ENCODE measurements at regions not wholly inside any gene's neighbourhood (a gene's known extent, or its start where the extent isn't known, plus 50 kb on each side); places are given as distances from the start of the nearest gene placed in this dataset.

DNA sequence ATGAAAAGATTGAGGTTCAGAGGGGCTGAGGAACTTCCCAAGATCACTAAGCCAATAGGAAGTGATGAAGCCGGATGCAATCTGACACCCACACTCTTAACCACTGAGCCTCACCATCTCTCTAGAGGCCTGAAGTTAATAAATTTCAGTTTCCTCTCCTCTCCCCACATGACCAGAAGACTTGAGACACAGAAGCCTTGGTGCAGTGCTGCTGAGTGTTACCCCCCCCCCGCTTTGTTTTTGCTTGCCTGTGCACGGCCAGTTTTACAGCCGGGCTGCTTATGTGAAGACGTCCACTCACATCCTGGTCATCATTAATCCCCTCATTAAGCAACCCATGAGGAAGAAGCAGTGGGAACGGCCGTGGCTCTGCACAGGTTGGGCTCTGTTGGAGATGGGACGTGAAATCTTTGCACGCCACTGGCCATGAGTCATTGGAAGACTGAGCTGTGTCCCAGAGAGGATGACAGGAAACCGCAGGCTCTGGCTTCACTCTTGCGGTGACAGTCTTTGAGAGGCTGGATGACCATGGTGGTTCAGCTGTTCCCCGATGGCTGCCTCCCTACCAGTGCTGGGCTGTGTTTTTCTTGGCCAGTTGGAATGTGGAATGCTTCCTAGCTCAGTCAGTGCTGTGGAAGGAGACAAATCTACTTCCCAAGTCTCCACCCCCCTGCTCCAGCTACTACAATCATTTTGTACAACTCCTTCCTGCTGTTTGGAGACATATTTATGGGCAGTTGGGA, 232.6 kb upstream of the LRTM1 start:
- TF ChIP-seq CTCF (IDR thresholded peaks at IDR 0.05) = no peak
- Histone ChIP-seq H3K27ac (peak overlapping the region; percentile 55), H3K36me3 (ENCODE audit: insufficient read depth in 1 of 2, low read depth in 1 of 2) (no peaks in the 10 kb centered on the region), H3K9me3 (no peaks in the 10 kb centered on the region), H3K27me3 (ENCODE audit: insufficient read depth in 3 of 3, low read length in 2 of 3) (peaks cover 2 to 7% (median 6%) of the 10 kb centered on the region in 3 donors), H3K4me3 (no peak overlapping the region), H3K4me1 (no peaks in the 10 kb centered on the region)
- peak; percentile 66 to 77 for DNase-seq
- ATAC-seq = peak; percentile 69 to 85 (median 77)
- WGBS, 3 donors = 30 to 49% (median 31%) methylated on average over 12 of the region's 12 CpGs
- intact Hi-C loops (cut with DNase I) = no loop called here

- Histone ChIP-seq H3K9me3 (no peaks in the 10 kb centered on the region), H3K4me3 (no peak overlapping the region), H3K27me3 (ENCODE audit: insufficient read depth in 3 of 3, low read length in 2 of 3) (peaks cover 2 to 7% (median 6%) of the 10 kb centered on the region in 3 donors), H3K27ac (no peak overlapping the region), H3K4me1 (no peaks in the 10 kb centered on the region), H3K36me3 (ENCODE audit: insufficient read depth in 1 of 2, low read depth in 1 of 2) (no peaks in the 10 kb centered on the region)
- ATAC-seq (no peak), DNase-seq (no peak)
- no peak for TF ChIP-seq CTCF (IDR thresholded peaks at IDR 0.05)
- WGBS, 3 donors = 84 to 94% (median 90%) methylated on average over 2 of the region's 2 CpGs
- intact Hi-C loops (cut with DNase I) = no loop called here
Measured at GRCh38 chr3:55159711-55160110, 231.9 kb upstream of the LRTM1 start.

DNA sequence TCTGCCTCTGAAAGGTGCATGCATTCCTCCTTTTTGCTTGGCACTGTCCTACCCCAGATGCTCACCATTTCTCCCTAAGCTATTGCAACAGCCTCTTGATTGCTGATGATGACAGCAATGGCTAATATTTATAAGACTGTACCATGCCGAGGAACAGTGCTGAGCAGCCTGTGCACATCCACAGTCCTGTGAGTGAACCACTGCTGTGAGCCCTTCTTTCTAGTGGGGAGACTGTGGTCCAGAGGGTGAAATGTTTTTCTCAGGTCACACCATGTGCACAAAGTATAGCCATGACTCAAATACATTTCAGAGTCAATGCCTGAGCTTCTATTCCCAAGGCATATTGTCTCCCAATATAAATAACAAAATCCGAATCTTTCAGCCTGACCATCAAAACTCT, 231.2 kb upstream of the LRTM1 start:
- intact Hi-C loops (cut with DNase I) = no loop called here
- Histone ChIP-seq H3K36me3 (ENCODE audit: insufficient read depth in 1 of 2, low read depth in 1 of 2) (no peaks in the 10 kb centered on the region), H3K4me3 (no peak overlapping the region), H3K4me1 (no peaks in the 10 kb centered on the region), H3K27ac (no peak overlapping the region), H3K9me3 (no peaks in the 10 kb centered on the region), H3K27me3 (ENCODE audit: insufficient read depth in 3 of 3, low read length in 2 of 3) (peaks cover 2 to 9% (median 6%) of the 10 kb centered on the region in 3 donors)
- no peak for ATAC-seq
- DNase-seq = no peak
- WGBS, 3 donors = 87 to 95% (median 92%) methylated on average over 2 of the region's 2 CpGs
- TF ChIP-seq CTCF (IDR thresholded peaks at IDR 0.05) = no peak

GRCh38 chr3:55158345-55158744, 230.5 kb upstream of the LRTM1 start:
- TF ChIP-seq CTCF (IDR thresholded peaks at IDR 0.05) = no peak
- WGBS, 3 donors = 73 to 77% (median 75%) methylated on average over 3 of the region's 3 CpGs
- Histone ChIP-seq H3K27me3 (ENCODE audit: insufficient read depth in 3 of 3, low read length in 2 of 3) (peaks cover 2 to 10% (median 6%) of the 10 kb centered on the region in 3 donors), H3K27ac (no peak overlapping the region), H3K36me3 (ENCODE audit: insufficient read depth in 1 of 2, low read depth in 1 of 2) (no peaks in the 10 kb centered on the region), H3K4me1 (no peaks in the 10 kb centered on the region), H3K4me3 (no peak overlapping the region), H3K9me3 (no peaks in the 10 kb centered on the region)
- DNase-seq (no peak), ATAC-seq (no peak)
- intact Hi-C loops (cut with DNase I) = no loop called here

- Histone ChIP-seq H3K4me3 (no peak overlapping the region), H3K27me3 (ENCODE audit: insufficient read depth in 3 of 3, low read length in 2 of 3) (peaks cover 2 to 10% (median 10%) of the 10 kb centered on the region in 3 donors), H3K9me3 (no peaks in the 10 kb centered on the region), H3K36me3 (ENCODE audit: insufficient read depth in 1 of 2, low read depth in 1 of 2) (no peaks in the 10 kb centered on the region), H3K4me1 (no peaks in the 10 kb centered on the region), H3K27ac (no peak overlapping the region)
- 60 to 66% (median 66%) methylated on average over 1 of the region's 1 CpG for WGBS, 3 donors
- ATAC-seq = no peak
- DNase-seq = no peak
- intact Hi-C loops (cut with DNase I) = no loop called here
- TF ChIP-seq CTCF (IDR thresholded peaks at IDR 0.05) = no peak
Measured at GRCh38 chr3:55157731-55158130, 229.9 kb upstream of the LRTM1 start.
